ENCODE measurements at regions not wholly inside any gene's neighbourhood (a gene's known extent, or its start where the extent isn't known, plus 50 kb on each side); places are given as distances from the start of the nearest gene placed in this dataset.

DNA sequence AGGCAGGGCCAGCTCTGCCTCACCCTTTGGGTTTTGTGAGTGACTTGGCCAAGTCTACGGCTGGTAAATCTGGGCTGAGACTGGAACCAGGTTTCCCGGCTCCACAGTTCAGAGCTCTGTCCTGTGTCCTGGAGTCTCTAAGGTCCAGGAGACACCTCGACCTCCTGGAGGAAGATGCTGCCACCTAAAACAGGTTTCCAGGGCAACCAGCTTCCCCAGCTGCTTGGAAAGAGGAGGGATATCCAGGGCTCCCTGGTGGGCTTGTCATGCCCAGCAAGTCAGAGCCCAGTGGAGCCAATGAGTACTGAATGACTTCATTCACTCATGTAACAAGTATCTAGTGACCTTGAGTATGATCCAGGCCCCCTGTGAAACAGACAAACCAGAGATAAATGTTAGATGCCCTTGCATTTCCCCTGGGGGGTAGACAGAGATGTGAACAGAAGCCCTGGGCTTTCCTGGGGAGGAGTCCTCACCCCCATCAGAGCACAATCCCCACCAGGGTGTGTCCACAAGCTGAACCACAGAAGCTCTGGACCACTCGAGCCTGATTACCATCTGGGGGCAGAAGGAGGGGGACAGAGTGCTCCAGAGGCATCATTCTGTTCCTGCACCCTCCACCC, 181.2 kb upstream of the RAB4A start:
- H3K79me2 ChIP-seq (replicated peaks; ENCODE audit: insufficient read depth), result no peaks in the 10 kb centered on the region

More for the DNA sequence above, 181.2 kb upstream of the RAB4A start:
- Mint-ChIP-seq H3K36me3 (ENCODE audit: low read depth) (no peaks in the 10 kb centered on the region; the same call in 2 of the 3 replicates), H3K4me3 (no peak overlapping the region), H3K27me3 (ENCODE audit: insufficient read depth, low read depth, poor library complexity) (peaks cover 13% of the 10 kb centered on the region), H3K27ac (no peak overlapping the region), H3K9me3 (no peaks in the 10 kb centered on the region; the same call in 2 of the 3 replicates), H3K4me1 (peaks cover 63% of the 10 kb centered on the region)
- ATAC-seq, result no peak
- H3K36me3 ChIP-seq (ENCODE audit: insufficient read depth), result no peaks in the 10 kb centered on the region
- H3K4me1 ChIP-seq (ENCODE audit: insufficient read depth), result peaks cover 37% of the 10 kb centered on the region
- no peak for DNase-seq (ENCODE audit: low spot score)
- no peaks in the 10 kb centered on the region for H3K9me2 ChIP-seq (ENCODE audit: insufficient read depth)
- no peak overlapping the region for H3K4me2 ChIP-seq
- H3K27me3 ChIP-seq (ENCODE audit: insufficient read depth), result no peaks in the 10 kb centered on the region
- TF ChIP-seq ETS1 (IDR thresholded peaks at IDR 0.05) (no peak), STAT1 (IDR thresholded peaks at IDR 0.05; ENCODE audit: unreplicated experiment) (no peak), POLR2AphosphoS5 (IDR thresholded peaks at IDR 0.05; ENCODE audit: low read depth) (no peak), ZNF114 (CRISPR knock-in tag; IDR thresholded peaks at IDR 0.05) (no peak), CTCF (conservative IDR thresholded peaks at IDR 0.05; ENCODE audit: low read depth in 2 of 2) (no peak), EZH2phosphoT487 (IDR thresholded peaks at IDR 0.05; ENCODE audit: unreplicated experiment) (no peak), NANOG (IDR thresholded peaks at IDR 0.05; ENCODE audit: borderline replicate concordance) (no peak), CREB1 (CRISPR knock-in tag; IDR thresholded peaks at IDR 0.05; ENCODE audit: low read depth) (no peak), EZH2 (IDR thresholded peaks at IDR 0.05; ENCODE audit: low read depth, unreplicated experiment) (no peak), REST (IDR thresholded peaks at IDR 0.05; ENCODE audit: unreplicated experiment) (no peak)
- TF ChIP-seq, protein P1, sequence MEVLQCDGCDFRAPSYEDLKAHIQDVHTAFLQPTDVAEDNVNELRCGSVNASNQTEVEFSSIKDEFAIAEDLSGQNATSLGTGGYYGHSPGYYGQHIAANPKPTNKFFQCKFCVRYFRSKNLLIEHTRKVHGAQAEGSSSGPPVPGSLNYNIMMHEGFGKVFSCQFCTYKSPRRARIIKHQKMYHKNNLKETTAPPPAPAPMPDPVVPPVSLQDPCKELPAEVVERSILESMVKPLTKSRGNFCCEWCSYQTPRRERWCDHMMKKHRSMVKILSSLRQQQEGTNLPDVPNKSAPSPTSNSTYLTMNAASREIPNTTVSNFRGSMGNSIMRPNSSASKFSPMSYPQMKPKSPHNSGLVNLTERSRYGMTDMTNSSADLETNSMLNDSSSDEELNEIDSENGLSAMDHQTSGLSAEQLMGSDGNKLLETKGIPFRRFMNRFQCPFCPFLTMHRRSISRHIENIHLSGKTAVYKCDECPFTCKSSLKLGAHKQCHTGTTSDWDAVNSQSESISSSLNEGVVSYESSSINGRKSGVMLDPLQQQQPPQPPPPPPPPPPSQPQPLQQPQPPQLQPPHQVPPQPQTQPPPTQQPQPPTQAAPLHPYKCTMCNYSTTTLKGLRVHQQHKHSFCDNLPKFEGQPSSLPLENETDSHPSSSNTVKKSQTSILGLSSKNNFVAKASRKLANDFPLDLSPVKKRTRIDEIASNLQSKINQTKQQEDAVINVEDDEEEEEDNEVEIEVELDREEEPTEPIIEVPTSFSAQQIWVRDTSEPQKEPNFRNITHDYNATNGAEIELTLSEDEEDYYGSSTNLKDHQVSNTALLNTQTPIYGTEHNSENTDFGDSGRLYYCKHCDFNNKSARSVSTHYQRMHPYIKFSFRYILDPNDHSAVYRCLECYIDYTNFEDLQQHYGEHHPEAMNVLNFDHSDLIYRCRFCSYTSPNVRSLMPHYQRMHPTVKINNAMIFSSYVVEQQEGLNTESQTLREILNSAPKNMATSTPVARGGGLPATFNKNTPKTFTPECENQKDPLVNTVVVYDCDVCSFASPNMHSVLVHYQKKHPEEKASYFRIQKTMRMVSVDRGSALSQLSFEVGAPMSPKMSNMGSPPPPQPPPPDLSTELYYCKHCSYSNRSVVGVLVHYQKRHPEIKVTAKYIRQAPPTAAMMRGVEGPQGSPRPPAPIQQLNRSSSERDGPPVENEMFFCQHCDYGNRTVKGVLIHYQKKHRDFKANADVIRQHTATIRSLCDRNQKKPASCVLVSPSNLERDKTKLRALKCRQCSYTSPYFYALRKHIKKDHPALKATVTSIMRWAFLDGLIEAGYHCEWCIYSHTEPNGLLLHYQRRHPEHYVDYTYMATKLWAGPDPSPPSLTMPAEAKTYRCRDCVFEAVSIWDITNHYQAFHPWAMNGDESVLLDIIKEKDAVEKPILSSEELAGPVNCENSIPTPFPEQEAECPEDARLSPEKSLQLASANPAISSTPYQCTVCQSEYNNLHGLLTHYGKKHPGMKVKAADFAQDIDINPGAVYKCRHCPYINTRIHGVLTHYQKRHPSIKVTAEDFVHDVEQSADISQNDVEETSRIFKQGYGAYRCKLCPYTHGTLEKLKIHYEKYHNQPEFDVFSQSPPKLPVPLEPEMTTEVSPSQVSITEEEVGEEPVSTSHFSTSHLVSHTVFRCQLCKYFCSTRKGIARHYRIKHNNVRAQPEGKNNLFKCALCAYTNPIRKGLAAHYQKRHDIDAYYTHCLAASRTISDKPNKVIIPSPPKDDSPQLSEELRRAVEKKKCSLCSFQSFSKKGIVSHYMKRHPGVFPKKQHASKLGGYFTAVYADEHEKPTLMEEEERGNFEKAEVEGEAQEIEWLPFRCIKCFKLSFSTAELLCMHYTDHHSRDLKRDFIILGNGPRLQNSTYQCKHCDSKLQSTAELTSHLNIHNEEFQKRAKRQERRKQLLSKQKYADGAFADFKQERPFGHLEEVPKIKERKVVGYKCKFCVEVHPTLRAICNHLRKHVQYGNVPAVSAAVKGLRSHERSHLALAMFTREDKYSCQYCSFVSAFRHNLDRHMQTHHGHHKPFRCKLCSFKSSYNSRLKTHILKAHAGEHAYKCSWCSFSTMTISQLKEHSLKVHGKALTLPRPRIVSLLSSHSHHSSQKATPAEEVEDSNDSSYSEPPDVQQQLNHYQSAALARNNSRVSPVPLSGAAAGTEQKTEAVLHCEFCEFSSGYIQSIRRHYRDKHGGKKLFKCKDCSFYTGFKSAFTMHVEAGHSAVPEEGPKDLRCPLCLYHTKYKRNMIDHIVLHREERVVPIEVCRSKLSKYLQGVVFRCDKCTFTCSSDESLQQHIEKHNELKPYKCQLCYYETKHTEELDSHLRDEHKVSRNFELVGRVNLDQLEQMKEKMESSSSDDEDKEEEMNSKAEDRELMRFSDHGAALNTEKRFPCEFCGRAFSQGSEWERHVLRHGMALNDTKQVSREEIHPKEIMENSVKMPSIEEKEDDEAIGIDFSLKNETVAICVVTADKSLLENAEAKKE (CRISPR knock-in tag; IDR thresholded peaks at IDR 0.05), result no peak
- H2AFZ ChIP-seq, result no peak overlapping the region
- H3K4me3 ChIP-seq, result no peak overlapping the region
- no peaks in the 10 kb centered on the region for H4K20me1 ChIP-seq (replicated peaks; ENCODE audit: insufficient read depth)
- H3F3A ChIP-seq (replicated peaks; ENCODE audit: low read depth), result peaks cover 6% of the 10 kb centered on the region
- no peak overlapping the region for H3K27ac ChIP-seq (ENCODE audit: low read depth)

Measured in GM23338 (cell line).